NOMO-1 treated with dmso at 0.1 percent for 144 hours (cell line): ENCODE measurements at regions not wholly inside any gene's neighbourhood (a gene's known extent, or its start where the extent isn't known, plus 50 kb on each side); places are given as distances from the start of the nearest gene placed in this dataset.

Experiments used
- DNase-seq: peaks from one replicate; lab custom pipeline; 2025; ENCODE audit not compliant: unreplicated experiment; lab: John Stamatoyannopoulos, UW

- DNase-seq: no peak
These were observed 1311.1 kb downstream of the BRD1 start for GRCh38 chr22:48516571-48516970.

DNA sequence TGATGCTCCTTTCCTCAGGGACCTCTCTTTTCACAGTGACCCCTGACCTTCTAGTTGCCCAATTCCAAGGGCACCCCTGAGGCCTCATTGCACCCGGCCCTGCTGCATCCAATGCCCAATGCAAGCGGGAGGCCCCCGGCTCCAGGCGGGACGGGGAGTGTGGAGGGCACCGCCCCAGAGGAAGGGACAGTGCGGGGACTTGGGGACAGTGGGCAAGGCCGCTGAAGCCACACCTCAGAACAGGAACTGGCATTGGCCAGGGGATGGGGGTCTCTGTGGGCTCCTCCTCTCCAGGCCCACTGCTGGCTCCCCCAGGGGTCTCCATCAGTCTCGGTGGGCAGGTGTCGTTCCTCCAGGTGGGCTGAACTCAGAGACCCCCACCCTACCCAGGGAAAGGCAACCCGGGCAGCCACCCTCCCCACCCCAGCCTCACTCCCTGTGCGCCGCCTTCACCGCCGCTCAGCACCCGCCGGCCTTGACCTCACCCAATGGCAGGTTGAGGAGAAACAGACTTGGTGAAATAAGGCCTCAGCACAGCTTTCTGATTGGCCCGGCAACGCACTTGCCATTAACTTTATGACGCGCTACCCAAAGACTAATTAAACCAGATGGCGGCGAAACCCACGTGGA is 1312.0 kb downstream of the BRD1 start:
- DNase-seq: no peak

GRCh38 chr22:48513929-48514328 is 1313.7 kb downstream of the BRD1 start:
- no peak for DNase-seq

GRCh38 chr22:48513446-48513845 is 1314.2 kb downstream of the BRD1 start:
- no peak for DNase-seq

DNA sequence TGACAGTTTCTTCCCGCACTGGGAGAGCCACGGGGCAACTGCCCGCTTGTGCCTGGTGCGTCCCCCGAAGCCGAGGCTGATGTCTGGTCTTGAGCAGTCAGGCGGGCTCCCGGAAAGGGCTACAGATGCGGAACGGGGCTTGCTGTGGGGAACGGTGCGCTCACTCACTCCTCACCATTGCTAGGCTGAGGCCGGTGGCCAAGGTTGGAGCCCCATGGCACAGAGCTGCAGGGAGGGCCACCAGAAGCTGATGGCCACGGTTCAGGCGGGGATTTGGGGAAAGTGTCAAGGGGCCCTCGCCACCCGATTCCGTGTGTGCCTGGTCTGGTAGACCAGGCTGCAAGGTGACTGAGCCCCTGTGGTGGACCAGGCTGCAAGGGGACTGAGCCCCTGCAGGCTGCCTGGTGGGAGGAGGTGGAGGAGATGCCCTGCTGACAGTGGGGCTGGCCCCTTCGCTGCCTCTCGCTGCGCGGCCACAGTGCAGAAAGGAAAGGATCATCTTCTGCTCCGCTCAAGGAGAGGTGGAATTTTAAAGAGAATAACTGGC is 1315.8 kb downstream of the BRD1 start:
- no peak for DNase-seq

- DNase-seq: no peak
These were observed 1316.5 kb downstream of the BRD1 start for GRCh38 chr22:48511211-48511610.

DNA sequence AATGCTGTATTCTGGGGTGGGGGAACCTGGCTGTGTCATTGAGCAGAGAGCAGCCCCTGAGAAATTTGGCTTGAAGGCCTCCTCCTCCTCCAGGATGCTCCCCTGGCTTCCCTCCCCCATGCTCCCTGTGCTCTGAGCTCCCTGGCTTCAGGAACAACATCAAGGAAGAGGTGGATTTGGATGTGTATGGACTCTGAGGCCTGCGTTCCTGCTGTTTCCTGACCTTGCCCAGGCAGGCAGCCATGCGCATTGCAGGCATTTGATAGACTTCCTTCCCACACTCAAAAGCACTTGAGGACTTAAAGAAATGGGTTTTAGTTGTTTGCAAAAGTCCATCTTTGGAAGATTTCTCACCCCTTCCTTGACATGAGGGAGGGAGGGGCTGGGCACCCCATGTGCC is 1317.1 kb downstream of the BRD1 start:
- DNase-seq: no peak

GRCh38 chr22:48507595-48508350 is 1319.9 kb downstream of the BRD1 start:
- DNase-seq: no peak

GRCh38 chr22:48507171-48507570 is 1320.5 kb downstream of the BRD1 start:
- no peak for DNase-seq

- DNase-seq: no peak
These were observed 1321.0 kb downstream of the BRD1 start for GRCh38 chr22:48506506-48507145.

DNA sequence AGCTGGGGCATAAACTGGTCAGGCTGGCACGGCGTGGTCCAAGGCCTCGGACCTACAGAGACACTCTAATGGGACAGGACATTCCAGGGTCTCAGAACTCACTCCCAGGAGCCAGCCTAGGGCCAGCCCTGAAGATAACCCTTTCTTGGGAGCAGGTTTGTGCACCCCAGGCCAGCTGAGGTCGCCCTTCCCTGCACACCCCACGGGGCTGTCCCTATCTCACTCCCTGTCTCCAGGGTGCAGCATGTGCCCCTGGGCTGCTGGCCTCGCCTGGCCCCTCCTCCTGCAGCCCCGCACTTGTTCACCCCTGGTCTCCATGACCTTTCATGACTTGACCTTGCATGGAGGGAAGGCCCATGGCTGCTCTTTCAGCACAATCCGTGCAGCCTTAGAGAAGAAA is 1321.8 kb downstream of the BRD1 start:
- DNase-seq: no peak

GRCh38 chr22:48504519-48505140 is 1323.0 kb downstream of the BRD1 start:
- no peak for DNase-seq

- DNase-seq: no peak
These were observed 1323.8 kb downstream of the BRD1 start for GRCh38 chr22:48503876-48504275.

- no peak for DNase-seq
These were observed 1324.5 kb downstream of the BRD1 start for GRCh38 chr22:48503035-48503625.

DNA sequence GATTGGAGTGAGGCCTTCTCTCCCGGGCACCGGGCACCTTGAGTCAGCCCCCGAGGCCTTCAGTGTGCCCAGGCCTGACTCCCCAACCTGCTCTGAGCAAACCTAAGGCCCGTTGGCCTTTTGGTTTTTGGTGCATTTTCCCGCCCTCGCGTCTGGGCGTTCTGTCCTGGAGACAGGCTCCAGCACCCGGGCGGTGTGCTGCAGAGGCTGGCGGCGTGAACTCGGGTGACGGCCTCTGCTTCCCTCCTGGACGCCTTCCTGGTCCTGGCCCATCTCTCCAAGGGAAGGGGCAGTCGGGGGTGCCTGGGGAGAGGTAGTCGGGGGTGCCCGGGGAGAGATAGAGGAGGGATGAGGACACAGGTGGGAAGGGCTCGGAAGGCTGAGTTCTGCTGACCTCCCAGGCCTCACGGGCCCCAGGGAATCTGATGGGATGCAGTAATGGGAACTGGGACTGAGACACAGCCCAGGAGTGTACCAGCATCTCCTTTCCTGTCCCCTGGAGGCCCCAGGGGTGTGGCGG is 1326.4 kb downstream of the BRD1 start:
- DNase-seq: no peak

GRCh38 chr22:48500471-48501230 is 1327.0 kb downstream of the BRD1 start:
- DNase-seq: no peak

GRCh38 chr22:48499456-48500425 is 1327.9 kb downstream of the BRD1 start:
- DNase-seq: no peak

GRCh38 chr22:48498526-48499331 is 1328.9 kb downstream of the BRD1 start:
- no peak for DNase-seq
